A549 (cell line): ENCODE measurements at regions not wholly inside any gene's neighbourhood (a gene's known extent, or its start where the extent isn't known, plus 50 kb on each side); places are given as distances from the start of the nearest gene placed in this dataset.

Experiments
- FOSL2 ChIP-seq, 2 experiments: fragments of 450-650 bp in 1 of 2; fragments of >200 bp in 1 of 2; sonication (Bioruptor Twin) in 1 of 2; formaldehyde crosslinking; IDR thresholded peaks; 2 replicates each; pipeline versions ENCODE4 v1.5.0 to v1.6.1; 2016 to 2020; ENCODE audit warnings: mild to moderate bottlenecking in 1 of 2, moderate library complexity in 1 of 2
- POLR2A ChIP-seq: IDR thresholded peaks from 2 replicates; pipeline ENCODE4 v1.6.1; 2012; ENCODE audit warnings: mild to moderate bottlenecking, low read length
- RFX5 ChIP-seq: fragments of 450-650 bp; IDR thresholded peaks from 2 replicates; pipeline ENCODE4 v1.7.1; 2014; ENCODE audit warnings: antibody characterized with exemption, mild to moderate bottlenecking, moderate library complexity

- TF ChIP-seq POLR2A (no peak), RFX5 (no peak), FOSL2 (IDR thresholded peaks at IDR 0.05) (no peak), FOSL2 (CRISPR knock-in tag; IDR thresholded peaks at IDR 0.05) (no peak)
These were observed 958.5 kb downstream of the CNTNAP5 start for GRCh38 chr2:124983595-124983994.
